ENCODE measurements at regions not wholly inside any gene's neighbourhood (a gene's known extent, or its start where the extent isn't known, plus 50 kb on each side); places are given as distances from the start of the nearest gene placed in this dataset.

- TF ChIP-seq CTCF (IDR thresholded peaks at IDR 0.05; ENCODE audit: insufficient read depth, low read length) = no peak
- no peak for DNase-seq (ENCODE audit: low read depth)
- no peak overlapping the region for H3K4me3 ChIP-seq (ENCODE audit: low read depth, low read length)
Observed at GRCh38 chr4:12500409-12500808, 983.7 kb downstream of the RAB28 start.

GRCh38 chr4:12499693-12500092 lies 984.4 kb downstream of the RAB28 start:
- DNase-seq (ENCODE audit: low read depth) = no peak
- no peak for TF ChIP-seq CTCF (IDR thresholded peaks at IDR 0.05; ENCODE audit: insufficient read depth, low read length)
- no peak overlapping the region for H3K4me3 ChIP-seq (ENCODE audit: low read depth, low read length)

GRCh38 chr4:12495211-12495610 lies 988.9 kb downstream of the RAB28 start:
- no peak for DNase-seq (ENCODE audit: low read depth)
- H3K4me3 ChIP-seq (ENCODE audit: low read depth, low read length) = no peak overlapping the region
- no peak for TF ChIP-seq CTCF (IDR thresholded peaks at IDR 0.05; ENCODE audit: insufficient read depth, low read length)

GRCh38 chr4:12492730-12493393 lies 991.3 kb downstream of the RAB28 start:
- DNase-seq (ENCODE audit: low read depth) = no peak
- TF ChIP-seq CTCF (IDR thresholded peaks at IDR 0.05; ENCODE audit: insufficient read depth, low read length) = no peak

GRCh38 chr4:12488672-12489071 lies 995.5 kb downstream of the RAB28 start:
- TF ChIP-seq CTCF (IDR thresholded peaks at IDR 0.05; ENCODE audit: insufficient read depth, low read length) = no peak
- peak; percentile 8 for DNase-seq (ENCODE audit: low read depth)
- no peak overlapping the region for H3K4me3 ChIP-seq (ENCODE audit: low read depth, low read length)

More at GRCh38 chr4:12492730-12493393, 991.3 kb downstream of the RAB28 start:
- H3K4me3 ChIP-seq (ENCODE audit: low read depth, low read length) = no peak overlapping the region

- DNase-seq (ENCODE audit: low read depth) = peak; percentile 39
- TF ChIP-seq CTCF (IDR thresholded peaks at IDR 0.05; ENCODE audit: insufficient read depth, low read length) = no peak
- no peak overlapping the region for H3K4me3 ChIP-seq (ENCODE audit: low read depth, low read length)
Observed at GRCh38 chr4:12487000-12487399, 997.1 kb downstream of the RAB28 start.

GRCh38 chr4:12472087-12472486 lies 1012.1 kb downstream of the RAB28 start:
- DNase-seq (ENCODE audit: low read depth) = no peak
- H3K4me3 ChIP-seq (ENCODE audit: low read depth, low read length) = no peak overlapping the region
- TF ChIP-seq CTCF (IDR thresholded peaks at IDR 0.05; ENCODE audit: insufficient read depth, low read length) = no peak
